ENCODE measurements at regions not wholly inside any gene's neighbourhood (a gene's known extent, or its start where the extent isn't known, plus 50 kb on each side); places are given as distances from the start of the nearest gene placed in this dataset.
"Not testable (repeated sequence)": the region's sequence is repeated elsewhere in the genome, so short reads cannot be mapped to it uniquely, and the experiment has no call there.

DNA sequence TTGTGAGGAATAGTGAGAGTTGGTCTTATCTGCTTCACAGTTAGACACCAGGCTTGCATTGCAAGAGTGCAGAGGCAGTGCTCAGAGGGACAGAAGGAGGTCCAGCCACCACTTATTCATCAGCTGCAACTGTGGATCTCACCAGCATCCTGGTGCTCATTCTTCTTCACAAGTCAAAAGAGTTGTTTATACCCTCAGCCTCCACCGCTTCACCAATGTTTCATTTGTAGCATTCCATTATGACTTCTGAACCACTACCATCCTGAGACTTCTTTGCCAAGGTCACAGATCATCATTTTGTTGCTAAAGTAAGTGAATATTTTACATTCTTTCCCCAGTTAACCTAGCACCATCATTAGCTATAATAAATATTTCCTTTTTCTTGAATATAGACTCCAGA is 230.5 kb upstream of the KITLG start:
- no peak overlapping the region for H3K4me3 ChIP-seq (ENCODE audit: low read depth, low read length)
- DNase-seq (ENCODE audit: low read depth) = no peak
- TF ChIP-seq, protein P1, sequence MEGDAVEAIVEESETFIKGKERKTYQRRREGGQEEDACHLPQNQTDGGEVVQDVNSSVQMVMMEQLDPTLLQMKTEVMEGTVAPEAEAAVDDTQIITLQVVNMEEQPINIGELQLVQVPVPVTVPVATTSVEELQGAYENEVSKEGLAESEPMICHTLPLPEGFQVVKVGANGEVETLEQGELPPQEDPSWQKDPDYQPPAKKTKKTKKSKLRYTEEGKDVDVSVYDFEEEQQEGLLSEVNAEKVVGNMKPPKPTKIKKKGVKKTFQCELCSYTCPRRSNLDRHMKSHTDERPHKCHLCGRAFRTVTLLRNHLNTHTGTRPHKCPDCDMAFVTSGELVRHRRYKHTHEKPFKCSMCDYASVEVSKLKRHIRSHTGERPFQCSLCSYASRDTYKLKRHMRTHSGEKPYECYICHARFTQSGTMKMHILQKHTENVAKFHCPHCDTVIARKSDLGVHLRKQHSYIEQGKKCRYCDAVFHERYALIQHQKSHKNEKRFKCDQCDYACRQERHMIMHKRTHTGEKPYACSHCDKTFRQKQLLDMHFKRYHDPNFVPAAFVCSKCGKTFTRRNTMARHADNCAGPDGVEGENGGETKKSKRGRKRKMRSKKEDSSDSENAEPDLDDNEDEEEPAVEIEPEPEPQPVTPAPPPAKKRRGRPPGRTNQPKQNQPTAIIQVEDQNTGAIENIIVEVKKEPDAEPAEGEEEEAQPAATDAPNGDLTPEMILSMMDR (IDR thresholded peaks at IDR 0.05; ENCODE audit: insufficient read depth, low read length) = no peak

DNA sequence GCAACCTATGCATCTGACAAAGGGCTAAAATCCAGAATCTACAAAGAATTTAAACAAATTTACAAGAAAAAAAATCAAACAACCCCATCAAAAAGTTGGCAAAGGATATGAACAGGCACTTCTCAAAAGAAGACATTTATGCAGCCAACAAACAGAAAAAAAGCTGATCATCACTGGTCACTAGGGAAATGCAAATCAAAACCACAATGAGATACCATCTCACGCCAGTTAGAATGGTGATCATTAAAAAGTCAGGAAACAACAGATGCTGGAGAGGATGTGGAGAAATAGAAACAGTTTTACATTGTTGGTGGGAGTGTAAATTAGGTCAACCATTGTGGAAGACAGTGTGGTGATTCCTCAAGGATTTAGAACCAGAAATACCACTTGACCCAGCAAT is 229.6 kb upstream of the KITLG start:
- not testable (repeated sequence) for H3K4me3 ChIP-seq (ENCODE audit: low read depth, low read length); DNase-seq (ENCODE audit: low read depth)

DNA sequence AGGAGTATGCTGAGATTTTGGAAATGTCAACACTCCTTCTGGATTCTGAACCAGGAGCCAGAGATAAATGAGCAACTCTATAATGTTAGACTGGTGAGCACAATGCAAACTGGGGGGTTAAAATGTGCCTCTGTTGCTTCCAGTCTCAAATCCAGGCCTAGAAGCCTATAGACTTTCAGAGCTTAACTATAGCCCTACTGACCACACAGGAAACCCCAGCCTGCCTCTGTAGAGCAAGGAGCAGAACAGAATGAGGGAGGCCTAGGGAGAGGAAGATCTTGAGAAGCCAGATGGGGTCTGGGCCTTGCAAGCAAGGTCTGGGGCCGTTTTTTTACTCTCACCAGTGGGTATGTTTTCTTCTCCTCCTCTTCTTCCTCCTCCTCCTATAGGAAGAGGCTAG is 225.4 kb upstream of the KITLG start:
- DNase-seq (ENCODE audit: low read depth) = no peak

DNA sequence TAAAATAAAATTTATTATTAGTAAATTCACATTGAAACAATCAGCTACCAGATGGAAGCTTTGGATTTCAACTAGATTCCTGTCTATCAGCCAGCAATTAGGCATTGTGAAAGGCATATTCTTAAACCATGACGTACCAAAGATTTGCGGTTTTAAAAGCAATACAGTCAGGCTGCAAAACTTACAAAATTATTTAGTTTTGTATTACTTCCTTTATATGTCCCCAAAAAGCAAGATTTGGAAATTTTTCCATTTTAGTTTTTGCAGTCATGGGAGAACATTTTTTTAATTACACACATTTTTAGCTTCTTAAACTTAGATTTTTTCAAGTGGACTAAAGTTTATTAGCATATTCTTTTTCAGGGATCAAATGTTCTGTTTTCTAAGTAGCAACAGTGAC is 225.0 kb upstream of the KITLG start:
- no peak overlapping the region for H3K4me3 ChIP-seq (ENCODE audit: low read depth, low read length)
- DNase-seq (ENCODE audit: low read depth) = peak; percentile 11
- TF ChIP-seq, protein P1 (IDR thresholded peaks at IDR 0.05; ENCODE audit: insufficient read depth, low read length) = no peak

More for the DNA sequence above, 225.4 kb upstream of the KITLG start:
- H3K4me3 ChIP-seq (ENCODE audit: low read depth, low read length) = no peak overlapping the region
- TF ChIP-seq, protein P1 (IDR thresholded peaks at IDR 0.05; ENCODE audit: insufficient read depth, low read length) = no peak

DNA sequence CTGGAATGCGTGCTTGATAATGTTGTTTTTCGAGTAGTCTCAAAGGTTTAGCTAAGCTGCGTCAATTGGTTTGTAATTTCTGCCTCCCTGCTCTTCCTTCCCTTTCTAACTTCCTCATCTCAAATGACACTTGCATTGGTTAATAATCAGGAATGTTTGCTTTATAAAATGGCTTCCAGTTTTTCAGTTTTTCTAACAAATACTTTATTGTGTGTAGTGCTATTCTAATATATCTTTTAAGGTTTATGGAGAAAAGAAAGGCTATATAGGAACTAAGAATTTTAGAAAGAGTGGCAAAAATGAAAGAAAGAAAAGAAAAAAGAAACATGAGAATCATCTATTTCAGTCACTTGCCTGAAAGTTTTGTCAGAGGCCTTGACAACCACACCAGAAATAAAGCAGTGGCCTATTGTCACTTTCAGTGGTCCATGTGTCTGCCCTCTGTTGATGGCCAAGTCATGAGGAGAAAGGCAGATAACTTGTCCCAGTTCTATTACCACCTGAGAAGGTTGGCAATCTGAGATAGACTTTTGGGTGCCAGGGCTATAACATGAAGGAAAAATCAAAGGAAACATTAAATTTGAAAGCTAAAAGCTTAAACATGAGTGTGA is 221.9 kb upstream of the KITLG start:
- DNase-seq (ENCODE audit: low read depth) = no peak
- TF ChIP-seq, protein P1 (IDR thresholded peaks at IDR 0.05; ENCODE audit: insufficient read depth, low read length) = no peak
- no peak overlapping the region for H3K4me3 ChIP-seq (ENCODE audit: low read depth, low read length)

DNA sequence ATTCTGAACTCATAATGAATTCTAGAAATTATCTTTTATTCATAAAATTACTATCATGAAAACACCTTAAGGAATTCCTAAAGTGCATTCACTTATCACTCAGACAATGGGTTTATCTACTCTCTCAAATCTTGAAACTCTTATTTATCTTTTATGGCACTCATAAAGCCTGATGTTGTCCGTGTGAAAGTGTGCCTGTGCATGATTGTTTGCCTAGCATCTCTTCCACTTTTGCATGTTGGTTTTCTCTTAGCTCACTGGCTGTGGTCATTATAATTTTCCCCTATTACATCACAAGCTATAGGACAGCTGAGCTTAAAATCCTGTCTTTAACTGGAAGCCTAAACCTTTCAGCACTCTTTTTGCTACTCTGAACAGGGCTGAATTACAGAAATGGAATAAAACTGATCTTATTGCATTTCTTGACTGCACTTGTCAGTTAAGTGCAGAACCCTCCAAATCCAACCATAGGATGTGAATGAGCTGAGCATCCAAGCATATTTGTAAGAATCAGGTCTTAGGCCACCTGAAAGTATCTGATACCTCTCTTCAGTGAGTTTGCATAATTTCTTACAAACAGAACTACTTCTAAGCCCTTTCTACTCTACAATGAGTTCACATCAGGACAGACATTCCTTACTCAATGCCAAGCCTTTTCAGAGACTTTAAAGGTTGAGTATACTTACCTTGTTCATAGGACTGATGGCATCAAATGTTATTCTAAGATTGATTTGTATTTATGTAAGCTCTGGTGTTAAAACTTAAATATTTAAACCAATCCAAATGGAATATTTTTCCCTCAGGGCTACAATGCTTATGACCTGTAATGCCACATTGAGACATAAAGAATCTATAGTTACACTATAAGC is 221.2 kb upstream of the KITLG start:
- TF ChIP-seq, protein P1 (IDR thresholded peaks at IDR 0.05; ENCODE audit: insufficient read depth, low read length) = no peak
- no peak for DNase-seq (ENCODE audit: low read depth)
- H3K4me3 ChIP-seq (ENCODE audit: low read depth, low read length) = no peak overlapping the region

DNA sequence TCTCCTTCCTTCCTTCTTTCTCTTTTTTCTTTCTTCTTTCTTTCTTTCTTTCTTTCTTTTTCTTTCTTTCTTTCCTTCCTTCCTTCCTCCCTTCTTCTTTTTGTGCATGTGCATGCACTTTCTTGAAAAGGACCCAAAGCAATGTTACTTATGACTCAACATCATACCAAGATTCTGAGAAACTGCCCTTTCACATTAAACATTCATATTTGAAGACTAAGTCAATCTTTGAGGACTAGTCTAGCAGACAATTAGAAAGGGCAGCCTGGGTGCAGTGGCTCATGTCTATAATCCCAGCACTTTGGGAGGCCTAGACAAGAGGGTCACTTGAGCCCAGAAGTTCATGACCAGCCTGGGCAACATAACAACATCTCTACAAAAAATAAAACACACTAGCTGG is 212.8 kb upstream of the KITLG start:
- no peak overlapping the region for H3K4me3 ChIP-seq (ENCODE audit: low read depth, low read length)
- DNase-seq (ENCODE audit: low read depth) = no peak
- TF ChIP-seq, protein P1 (IDR thresholded peaks at IDR 0.05; ENCODE audit: insufficient read depth, low read length) = no peak
